Stimulated activated memory B cell treated with anti-CD40 and anti-IgM and Interleukin-4, amounts not matched to agents 10 μg/mL and 1 μg/mL and 100 μg/mL, for 72 hours (primary cell): ENCODE measurements at regions not wholly inside any gene's neighbourhood (a gene's known extent, or its start where the extent isn't known, plus 50 kb on each side); places are given as distances from the start of the nearest gene placed in this dataset.
"Not testable (repeated sequence)": the region's sequence is repeated elsewhere in the genome, so short reads cannot be mapped to it uniquely, and the experiment has no call there.

Source experiments
- ATAC-seq: fragments of 150-1000 bp; cut with Tn5 transposase; 2 replicates; pipeline ENCODE4 v1.10.0; 2021
- H3K27ac Mint-ChIP-seq: one replicate; pipeline ENCODE4 v1.8.0; 2022; ENCODE audit warnings: mild to moderate bottlenecking, mixed read lengths
- H3K27me3 Mint-ChIP-seq: one replicate; pipeline ENCODE4 v1.8.0; 2022; ENCODE audit warnings: mixed read lengths
- H3K36me3 Mint-ChIP-seq: one replicate; pipeline ENCODE4 v1.8.0; 2022; ENCODE audit warnings: mixed read lengths
- H3K4me1 Mint-ChIP-seq: one replicate; pipeline ENCODE4 v1.8.0; 2022; ENCODE audit warnings: mixed read lengths
- H3K4me3 Mint-ChIP-seq: one replicate; pipeline ENCODE4 v1.8.0; 2022; ENCODE audit warnings: mild to moderate bottlenecking, moderate library complexity, mixed read lengths
- H3K9me3 Mint-ChIP-seq: one replicate; pipeline ENCODE4 v1.8.0; 2022; ENCODE audit warnings: mixed read lengths

DNA sequence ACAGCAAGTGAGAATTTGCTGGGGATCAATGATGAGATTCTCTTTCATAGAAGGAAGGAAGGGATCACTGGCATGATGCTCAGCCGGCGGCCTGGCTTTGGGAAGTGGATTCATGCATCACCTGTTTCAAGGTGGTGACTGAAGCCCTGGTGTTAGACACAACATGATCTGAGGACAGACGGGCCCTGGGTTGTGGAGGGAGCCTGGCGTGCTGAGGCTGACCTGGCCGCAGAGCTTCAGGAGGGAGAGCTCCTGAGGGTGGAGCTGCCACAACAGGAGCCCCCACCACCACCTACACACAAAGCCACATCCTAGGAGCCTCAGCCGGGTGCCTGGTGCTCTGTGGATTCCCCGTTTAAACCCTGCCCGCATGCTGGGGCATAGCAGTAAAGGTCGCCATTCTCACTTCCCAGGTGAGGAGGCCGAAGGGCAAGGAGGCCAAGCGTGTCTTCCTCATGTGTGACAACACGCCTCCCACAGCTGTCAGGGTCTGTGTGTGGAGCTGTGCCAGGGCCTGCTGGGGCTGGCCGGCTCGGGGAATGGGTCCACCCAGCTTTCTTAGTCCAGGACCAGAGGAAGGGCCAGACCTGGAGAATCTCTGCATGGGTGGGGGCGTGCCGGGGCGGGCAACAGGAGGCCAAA lies 107.0 kb downstream of the ERMARD start:
- Mint-ChIP-seq H3K4me1 (no peaks in the 10 kb centered on the region), H3K4me3 (no peak overlapping the region), H3K27me3 (no peaks in the 10 kb centered on the region), H3K36me3 (no peaks in the 10 kb centered on the region), H3K27ac (no peak overlapping the region), H3K9me3 (peaks cover 4% of the 10 kb centered on the region)
- ATAC-seq: peak; percentile 74

- no peak overlapping the region for H3K27ac Mint-ChIP-seq
- H3K4me3 Mint-ChIP-seq: no peak overlapping the region
- no peaks in the 10 kb centered on the region for H3K4me1 Mint-ChIP-seq
- ATAC-seq: no peak
- H3K36me3 Mint-ChIP-seq: no peaks in the 10 kb centered on the region
- no peaks in the 10 kb centered on the region for H3K27me3 Mint-ChIP-seq
- H3K9me3 Mint-ChIP-seq: peaks cover 8% of the 10 kb centered on the region
These were observed 106.2 kb downstream of the ERMARD start for GRCh38 chr6:169857343-169858292.

DNA sequence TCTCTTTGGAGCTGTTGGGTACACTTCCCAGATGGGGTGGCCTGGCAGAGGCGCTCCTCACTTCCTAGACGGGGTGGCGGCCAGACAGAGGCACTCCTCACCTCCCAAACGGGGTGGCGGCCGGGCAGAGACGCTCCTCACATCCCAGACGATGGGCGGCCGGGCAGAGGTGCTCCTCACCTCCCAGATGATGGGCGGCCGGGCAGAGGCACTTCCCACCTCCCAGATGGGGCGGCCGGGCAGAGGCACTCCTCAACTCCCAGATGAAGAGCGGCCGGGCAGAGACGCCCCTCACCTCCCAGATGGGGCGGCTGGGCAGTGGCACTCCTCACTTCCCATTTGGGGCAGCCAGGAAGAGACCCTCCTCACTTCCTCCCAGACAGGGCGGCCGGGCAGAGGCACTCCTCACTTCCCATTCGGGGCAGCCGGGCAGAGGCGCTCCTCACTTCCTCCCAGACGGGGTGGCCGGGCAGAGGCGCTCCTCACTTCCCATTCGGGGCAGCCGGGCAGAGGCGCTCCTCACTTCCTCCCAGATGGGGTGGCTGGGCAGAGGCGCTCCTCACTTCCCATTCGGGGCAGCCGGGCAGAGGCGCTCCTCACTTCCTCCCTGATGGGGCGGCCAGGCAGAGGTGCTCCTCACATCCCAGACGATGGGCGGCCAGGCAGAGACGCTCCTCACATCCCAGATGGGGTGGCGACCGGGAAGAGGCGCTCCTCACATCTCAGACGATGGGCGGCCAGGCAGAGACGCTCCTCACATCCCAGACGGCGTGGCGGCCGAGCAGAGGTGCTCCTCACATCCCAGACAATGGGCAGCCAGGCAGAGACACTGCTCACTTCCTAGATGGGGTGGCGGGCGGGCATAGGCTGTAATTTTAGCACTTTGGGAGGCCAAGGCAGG lies 105.3 kb downstream of the ERMARD start:
- not testable (repeated sequence) for H3K27me3 Mint-ChIP-seq, H3K4me1 Mint-ChIP-seq

DNA sequence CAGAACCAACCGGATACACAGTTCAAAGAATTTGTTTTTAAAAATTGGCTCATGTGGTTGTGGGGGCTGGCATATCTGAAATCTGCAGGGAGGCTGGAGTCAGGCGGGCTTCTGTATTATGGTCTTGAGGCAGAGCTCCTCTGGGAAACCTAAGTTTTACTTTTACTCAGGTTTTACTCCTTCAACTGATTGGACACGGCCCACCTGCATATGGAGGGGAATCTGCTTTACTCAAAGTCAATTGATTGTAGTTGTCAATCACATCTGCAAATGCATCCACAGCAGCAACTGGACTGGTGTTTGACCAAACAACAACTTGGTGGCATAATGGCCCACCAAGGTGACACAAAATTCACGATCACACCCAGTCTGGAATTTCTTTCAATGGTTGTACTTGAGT lies 103.4 kb downstream of the ERMARD start:
- peaks cover 10% of the 10 kb centered on the region for H3K27me3 Mint-ChIP-seq
- H3K4me3 Mint-ChIP-seq: no peak overlapping the region
- no peaks in the 10 kb centered on the region for H3K4me1 Mint-ChIP-seq
- ATAC-seq: no peak
- peaks cover 8% of the 10 kb centered on the region for H3K9me3 Mint-ChIP-seq
- H3K36me3 Mint-ChIP-seq: no peaks in the 10 kb centered on the region
- H3K27ac Mint-ChIP-seq: no peak overlapping the region

More for the DNA sequence above, 105.3 kb downstream of the ERMARD start:
- not testable (repeated sequence) for H3K27ac Mint-ChIP-seq, ATAC-seq, H3K4me3 Mint-ChIP-seq, H3K36me3 Mint-ChIP-seq, H3K9me3 Mint-ChIP-seq

DNA sequence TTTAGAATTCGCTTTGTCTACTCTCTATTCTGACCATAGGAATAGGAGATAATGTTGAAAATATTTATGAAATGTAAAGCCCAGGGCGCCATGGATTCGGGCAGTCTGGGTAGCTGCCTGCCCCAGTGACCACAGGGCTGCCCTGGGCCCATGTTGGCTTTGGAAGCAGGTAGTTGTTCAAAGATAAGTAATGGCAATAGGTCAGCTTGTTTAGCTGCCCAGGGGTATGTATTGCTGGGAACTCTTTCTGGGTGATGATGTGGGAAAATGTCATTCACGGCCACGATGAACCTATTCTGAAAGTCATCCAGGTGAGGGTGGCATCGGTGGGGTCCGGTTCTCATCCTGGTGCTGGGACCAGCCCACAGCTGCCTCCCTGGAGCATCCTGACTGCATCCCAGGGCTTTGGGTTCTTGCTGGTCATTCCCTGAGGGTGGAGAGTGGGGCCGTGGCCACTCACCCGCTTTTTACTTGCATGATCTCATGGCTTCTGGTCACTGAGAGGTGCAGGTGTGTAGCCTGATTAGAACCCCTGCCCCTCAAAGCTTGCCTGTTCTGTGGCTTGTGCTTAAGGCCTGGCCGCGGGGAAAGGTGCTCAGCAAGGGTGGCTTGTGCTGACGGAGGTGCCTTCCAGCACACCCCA lies 102.8 kb downstream of the ERMARD start:
- Mint-ChIP-seq H3K4me3 (no peak overlapping the region), H3K36me3 (no peaks in the 10 kb centered on the region), H3K27ac (no peak overlapping the region), H3K4me1 (no peaks in the 10 kb centered on the region), H3K27me3 (peaks cover 15% of the 10 kb centered on the region), H3K9me3 (peaks cover 8% of the 10 kb centered on the region)
- no peak for ATAC-seq

GRCh38 chr6:169853196-169854082 lies 102.0 kb downstream of the ERMARD start:
- H3K9me3 Mint-ChIP-seq: peaks cover 8% of the 10 kb centered on the region
- H3K36me3 Mint-ChIP-seq: no peaks in the 10 kb centered on the region
- H3K27me3 Mint-ChIP-seq: peaks cover 18% of the 10 kb centered on the region
- no peaks in the 10 kb centered on the region for H3K4me1 Mint-ChIP-seq
- H3K27ac Mint-ChIP-seq: no peak overlapping the region
- no peak overlapping the region for H3K4me3 Mint-ChIP-seq
- ATAC-seq: no peak

DNA sequence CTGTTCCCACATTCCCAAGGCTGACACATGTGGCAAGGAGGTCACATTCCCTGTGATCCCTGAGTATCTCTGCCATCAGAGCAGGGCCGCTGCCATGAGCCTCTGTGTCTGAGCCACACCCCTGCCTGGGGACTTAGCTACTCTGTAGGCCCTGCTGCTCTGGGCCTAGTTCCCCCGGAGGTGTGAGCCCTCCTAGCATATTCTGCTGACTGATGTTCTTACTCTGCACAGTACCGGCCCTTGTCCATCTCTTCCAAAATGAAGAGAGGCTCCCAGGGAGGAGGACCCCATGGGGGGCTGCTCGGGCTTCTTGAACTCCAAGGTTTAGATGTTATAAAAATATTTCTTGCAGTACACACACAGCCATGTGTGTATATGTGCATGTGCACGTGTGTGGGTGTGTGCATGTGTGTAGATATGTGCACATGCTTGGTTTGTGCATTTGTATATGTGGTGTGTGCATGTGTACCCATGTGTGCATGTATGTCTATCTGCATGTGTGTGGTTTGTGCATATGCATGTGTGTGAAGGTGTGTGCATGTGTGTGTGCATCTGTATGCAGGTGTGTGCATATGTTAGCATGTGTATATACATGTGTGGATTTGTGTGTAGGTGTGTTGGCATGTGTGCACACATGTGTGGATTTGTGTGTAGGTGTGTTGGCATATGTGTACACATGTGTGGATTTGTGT lies 101.2 kb downstream of the ERMARD start:
- ATAC-seq: no peak
- H3K9me3 Mint-ChIP-seq: peaks cover 8% of the 10 kb centered on the region
- no peaks in the 10 kb centered on the region for H3K36me3 Mint-ChIP-seq
- H3K4me3 Mint-ChIP-seq: no peak overlapping the region
- H3K27me3 Mint-ChIP-seq: peaks cover 18% of the 10 kb centered on the region
- no peaks in the 10 kb centered on the region for H3K4me1 Mint-ChIP-seq
- no peak overlapping the region for H3K27ac Mint-ChIP-seq

GRCh38 chr6:169851641-169852503 lies 100.5 kb downstream of the ERMARD start:
- peaks cover 5% of the 10 kb centered on the region for H3K9me3 Mint-ChIP-seq
- no peak for ATAC-seq
- H3K27me3 Mint-ChIP-seq: peaks cover 18% of the 10 kb centered on the region
- H3K27ac Mint-ChIP-seq: no peak overlapping the region
- H3K4me1 Mint-ChIP-seq: no peaks in the 10 kb centered on the region
- H3K36me3 Mint-ChIP-seq: no peaks in the 10 kb centered on the region
- no peak overlapping the region for H3K4me3 Mint-ChIP-seq

DNA sequence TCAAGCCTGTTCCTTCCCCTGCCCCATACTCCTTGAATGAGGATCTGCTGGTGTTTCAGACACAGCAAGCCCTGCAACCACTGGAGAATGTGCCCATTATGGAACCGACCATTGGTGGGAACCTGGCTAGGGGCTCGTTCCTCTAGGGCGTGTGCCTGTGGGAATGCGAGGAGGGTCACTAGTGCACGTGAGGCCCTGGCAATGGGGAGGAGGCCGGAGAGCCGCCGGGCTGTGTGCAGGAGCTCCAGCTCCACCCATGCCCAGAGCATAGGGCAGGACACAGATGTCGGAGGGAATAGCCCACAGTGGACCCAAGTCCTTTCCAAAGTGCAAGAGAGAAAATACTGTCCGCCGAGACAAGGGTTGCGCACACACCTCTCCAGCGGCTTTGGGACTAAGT lies 99.3 kb downstream of the ERMARD start:
- Mint-ChIP-seq H3K27me3 (peaks cover 24% of the 10 kb centered on the region), H3K27ac (no peak overlapping the region), H3K36me3 (no peaks in the 10 kb centered on the region), H3K9me3 (peaks cover 5% of the 10 kb centered on the region), H3K4me3 (no peak overlapping the region), H3K4me1 (no peaks in the 10 kb centered on the region)
- ATAC-seq: no peak

DNA sequence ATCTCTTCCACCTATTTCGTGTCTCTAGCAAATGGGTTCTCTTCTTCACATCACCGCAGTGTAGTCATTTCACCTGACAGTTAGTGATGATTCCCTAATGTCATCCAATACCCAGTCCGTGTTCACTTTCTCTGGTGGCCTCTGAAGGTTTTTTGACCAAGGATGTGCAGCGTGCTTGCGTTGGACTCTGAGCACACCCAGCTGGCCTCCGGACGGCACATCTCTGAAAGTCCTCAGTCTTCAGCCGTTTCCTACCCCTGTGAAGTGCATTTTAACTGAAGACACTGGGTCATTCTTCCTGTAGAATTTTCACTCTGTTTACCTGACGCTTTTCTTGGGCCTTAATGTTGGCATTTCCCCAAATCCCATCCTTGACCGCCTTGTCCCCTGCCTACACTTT lies 98.7 kb downstream of the ERMARD start:
- peaks cover 30% of the 10 kb centered on the region for H3K27me3 Mint-ChIP-seq
- ATAC-seq: no peak
- no peak overlapping the region for H3K4me3 Mint-ChIP-seq
- H3K27ac Mint-ChIP-seq: no peak overlapping the region
- H3K4me1 Mint-ChIP-seq: peaks cover 3% of the 10 kb centered on the region
- H3K36me3 Mint-ChIP-seq: no peaks in the 10 kb centered on the region
- peaks cover 5% of the 10 kb centered on the region for H3K9me3 Mint-ChIP-seq

DNA sequence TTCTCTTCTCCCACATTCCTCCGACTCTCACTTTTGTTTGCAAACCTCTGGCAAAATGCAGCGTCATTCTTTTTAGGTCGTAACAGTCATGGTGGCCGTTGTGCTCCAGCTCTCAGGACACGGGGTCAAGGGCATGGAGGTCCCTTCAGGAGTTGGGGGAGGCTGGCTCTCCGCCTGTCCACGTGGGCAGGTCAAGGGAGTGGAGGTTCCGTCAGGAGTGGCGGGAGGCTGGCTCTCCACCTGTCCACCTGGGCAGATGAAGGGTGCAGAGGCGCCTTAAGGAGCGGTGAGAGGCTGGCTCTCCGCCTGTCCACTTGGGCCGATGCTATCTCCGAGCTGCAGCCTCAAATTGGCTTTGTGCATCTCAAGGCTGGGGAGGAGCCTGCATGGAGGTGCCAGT lies 98.0 kb downstream of the ERMARD start:
- ATAC-seq: no peak
- no peak overlapping the region for H3K4me3 Mint-ChIP-seq
- H3K27ac Mint-ChIP-seq: no peak overlapping the region
- peaks cover 5% of the 10 kb centered on the region for H3K9me3 Mint-ChIP-seq
- H3K36me3 Mint-ChIP-seq: no peaks in the 10 kb centered on the region
- H3K27me3 Mint-ChIP-seq: peaks cover 35% of the 10 kb centered on the region
- peaks cover 8% of the 10 kb centered on the region for H3K4me1 Mint-ChIP-seq

GRCh38 chr6:169848946-169849345 lies 97.5 kb downstream of the ERMARD start:
- ATAC-seq: no peak
- Mint-ChIP-seq H3K27me3 (peaks cover 35% of the 10 kb centered on the region), H3K9me3 (peaks cover 5% of the 10 kb centered on the region), H3K4me1 (peaks cover 13% of the 10 kb centered on the region), H3K4me3 (no peak overlapping the region), H3K36me3 (no peaks in the 10 kb centered on the region), H3K27ac (no peak overlapping the region)

GRCh38 chr6:169847901-169848311 lies 96.5 kb downstream of the ERMARD start:
- Mint-ChIP-seq H3K36me3 (no peaks in the 10 kb centered on the region), H3K27ac (no peak overlapping the region), H3K4me3 (no peak overlapping the region), H3K9me3 (peaks cover 2% of the 10 kb centered on the region), H3K27me3 (peaks cover 35% of the 10 kb centered on the region), H3K4me1 (peaks cover 14% of the 10 kb centered on the region)
- no peak for ATAC-seq
